ENCODE measurements at regions not wholly inside any gene's neighbourhood (a gene's known extent, or its start where the extent isn't known, plus 50 kb on each side); places are given as distances from the start of the nearest gene placed in this dataset.

- intact Hi-C loops (cut with DNase I): no loop called here
- Histone ChIP-seq H3K4me1 (no peaks in the 10 kb centered on the region), H3K27ac (no peak overlapping the region), H3K4me3 (no peak overlapping the region), H3K36me3 (no peaks in the 10 kb centered on the region), H3K9me3 (no peaks in the 10 kb centered on the region), H3K27me3 (no peaks in the 10 kb centered on the region)
- TF ChIP-seq POLR2A (IDR thresholded peaks at IDR 0.05): no peak
- TF ChIP-seq POLR2AphosphoS5 (IDR thresholded peaks at IDR 0.05; ENCODE audit: insufficient read depth in 1 of 2, low read depth in 1 of 2): no peak
- TF ChIP-seq CTCF (IDR thresholded peaks at IDR 0.05): no peak
- no peak for DNase-seq (ENCODE audit: extremely low spot score in 2 of 2)
Measured at GRCh38 chr19:30105727-30106126, 163.7 kb downstream of the URI1 start.

GRCh38 chr19:30106417-30107095, 164.5 kb downstream of the URI1 start:
- Histone ChIP-seq H3K27me3 (no peaks in the 10 kb centered on the region), H3K27ac (no peak overlapping the region), H3K4me3 (no peak overlapping the region), H3K9me3 (no peaks in the 10 kb centered on the region), H3K4me1 (no peaks in the 10 kb centered on the region), H3K36me3 (no peaks in the 10 kb centered on the region)
- intact Hi-C loops (cut with DNase I): no loop called here
- TF ChIP-seq POLR2AphosphoS5 (IDR thresholded peaks at IDR 0.05; ENCODE audit: insufficient read depth in 1 of 2, low read depth in 1 of 2): no peak
- TF ChIP-seq CTCF (IDR thresholded peaks at IDR 0.05): no peak
- no peak for TF ChIP-seq POLR2A (IDR thresholded peaks at IDR 0.05)
- DNase-seq (ENCODE audit: extremely low spot score in 2 of 2): no peak

GRCh38 chr19:30107251-30107650, 165.2 kb downstream of the URI1 start:
- TF ChIP-seq POLR2AphosphoS5 (IDR thresholded peaks at IDR 0.05; ENCODE audit: insufficient read depth in 1 of 2, low read depth in 1 of 2) (no peak), POLR2A (IDR thresholded peaks at IDR 0.05) (no peak), CTCF (IDR thresholded peaks at IDR 0.05) (no peak)
- Histone ChIP-seq H3K27me3 (no peaks in the 10 kb centered on the region), H3K27ac (no peak overlapping the region), H3K9me3 (no peaks in the 10 kb centered on the region), H3K36me3 (no peaks in the 10 kb centered on the region), H3K4me1 (no peaks in the 10 kb centered on the region), H3K4me3 (no peak overlapping the region)
- no peak for DNase-seq (ENCODE audit: extremely low spot score in 2 of 2)
- intact Hi-C loops (cut with DNase I): no loop called here

- no peaks in the 10 kb centered on the region for H3K36me3 ChIP-seq
- intact Hi-C loops (cut with DNase I): no loop called here
- no peak overlapping the region for H3K4me3 ChIP-seq
Measured at GRCh38 chr19:30109565-30109964, 167.5 kb downstream of the URI1 start.

More at GRCh38 chr19:30109565-30109964, 167.5 kb downstream of the URI1 start:
- Histone ChIP-seq H3K9me3 (no peaks in the 10 kb centered on the region), H3K4me1 (no peaks in the 10 kb centered on the region), H3K27me3 (no peaks in the 10 kb centered on the region), H3K27ac (no peak overlapping the region)
- TF ChIP-seq POLR2A (IDR thresholded peaks at IDR 0.05): no peak
- TF ChIP-seq CTCF (IDR thresholded peaks at IDR 0.05): no peak
- no peak for TF ChIP-seq POLR2AphosphoS5 (IDR thresholded peaks at IDR 0.05; ENCODE audit: insufficient read depth in 1 of 2, low read depth in 1 of 2)
- no peak for DNase-seq (ENCODE audit: extremely low spot score in 2 of 2)
